GM12878 (cell line): ENCODE measurements at regions not wholly inside any gene's neighbourhood (a gene's known extent, or its start where the extent isn't known, plus 50 kb on each side); places are given as distances from the start of the nearest gene placed in this dataset.

ENCODE experiments used
- ATAC-seq: fragments of 200-7000 bp; cut with Tn5 transposase; 3 replicates; pipeline ENCODE4 v1.9.1; 2020; ENCODE audit warnings: mild to moderate bottlenecking, moderate library complexity
- BruUV-seq: library from RNA; stranded (reverse); fragments of 400-500 nt; replicated peaks from 2 replicates; lab custom pipeline; 2021; lab: Mats Ljungman, UMichigan
- CTCF ChIA-PET: fragments of 300-600 bp; sonication (Branson Sonifier 250); formaldehyde crosslinking; extraction: SDS; loops from one replicate; lab custom pipeline; 2021; ENCODE audit warnings: inconsistent platforms; lab: Yijun Ruan, JAX
- POLR2A ChIA-PET: fragments of 350-600 bp; formaldehyde crosslinking; extraction: SDS; loops from one replicate; lab custom pipeline; 2021; ENCODE audit warnings: inconsistent platforms; lab: Charles Lee
- RAD21 ChIA-PET: fragments of 300-600 bp; sonication (Branson Sonifier 250); formaldehyde crosslinking; loops from one replicate; lab custom pipeline; 2023; ENCODE audit warnings: antibody characterized with exemption; ENCODE audit not compliant: unreplicated experiment; lab: Charles Lee
- SMC1A ChIA-PET: fragments of 300-600 bp; sonication (Branson Sonifier 250); formaldehyde crosslinking; loops from one replicate; lab custom pipeline; 2023; ENCODE audit not compliant: unreplicated experiment, uncharacterized antibody; lab: Charles Lee
- DNase-seq: peaks from one replicate; pipeline ENCODE4 v3.0.0-alpha.2; 2011; ENCODE audit warnings: low read depth, low spot score
- FAIRE-seq: peaks from 3 replicates; lab custom pipeline; 2011; peaks lifted over from hg19 to GRCh38; lab: Jason Lieb, UNC
- H2AFZ ChIP-seq: 2 replicates; pipeline ENCODE4 v1.6.0; 2011; ENCODE audit warnings: low read depth, low read length, control low read depth; ENCODE audit not compliant: control insufficient read depth
- H3K27ac ChIP-seq: 2 replicates; pipeline ENCODE4 v1.5.1; 2011; ENCODE audit warnings: control low read depth; ENCODE audit not compliant: control insufficient read depth, insufficient read depth
- H3K27me3 ChIP-seq, 2 experiments: replicated peaks in 1 of 2; 2 replicates each; pipeline versions ENCODE4 v1.6.0 to v1.6.1; 2011; ENCODE audit warnings: low read length in 1 of 2; ENCODE audit not compliant: control insufficient read depth in 2 of 2, insufficient read depth in 2 of 2
- H3K36me3 ChIP-seq, 2 experiments: 2 replicates each; pipeline ENCODE4 v1.5.1; 2011; ENCODE audit warnings: low read length in 1 of 2; ENCODE audit not compliant: control insufficient read depth in 2 of 2, insufficient read depth in 2 of 2
- H3K4me1 ChIP-seq: 2 replicates; pipeline ENCODE4 v1.6.1; 2011; ENCODE audit warnings: mild to moderate bottlenecking, low read length, moderate library complexity, mixed read lengths; ENCODE audit not compliant: control insufficient read depth, insufficient read depth
- H3K4me2 ChIP-seq: 2 replicates; pipeline ENCODE4 v1.6.0; 2011; ENCODE audit warnings: control low read depth; ENCODE audit not compliant: control insufficient read depth, insufficient read depth
- H3K4me3 ChIP-seq: fragments of 200-600 bp; sonication (generic); 2 replicates; pipeline ENCODE4 v1.5.1; 2016
- H3K79me2 ChIP-seq: 2 replicates; pipeline ENCODE4 v1.6.0; 2011; ENCODE audit warnings: low read length; ENCODE audit not compliant: control insufficient read depth, insufficient read depth
- H3K9ac ChIP-seq: 2 replicates; pipeline ENCODE4 v1.8.0; 2011; ENCODE audit warnings: low read length, control low read depth, mixed read lengths; ENCODE audit not compliant: control insufficient read depth, insufficient read depth
- H3K9me3 ChIP-seq: replicated peaks from 3 replicates; pipeline ENCODE4 v1.5.1; 2011; ENCODE audit warnings: mild to moderate bottlenecking, low read length; ENCODE audit not compliant: control insufficient read depth, insufficient read depth
- H4K20me1 ChIP-seq: 2 replicates; pipeline ENCODE4 v1.6.0; 2011; ENCODE audit not compliant: control insufficient read depth, insufficient read depth
- BHLHE40 ChIP-seq, 2 experiments: fragments of 450-650 bp in 1 of 2; IDR thresholded peaks; 2 replicates each; pipeline ENCODE4 v1.6.1; 2011 to 2017; ENCODE audit warnings: low read depth in 2 of 2, borderline replicate concordance in 1 of 2, improper control_type of control experiment in 1 of 2, low read length in 1 of 2, mild to moderate bottlenecking in 1 of 2
- CBX5 ChIP-seq: sonication (generic); IDR thresholded peaks from 2 replicates; pipeline ENCODE4 v1.6.1; 2016; ENCODE audit warnings: low read depth, moderate library complexity, mild to moderate bottlenecking, inconsistent platforms
- E2F8 ChIP-seq: fragments of 450-650 bp; IDR thresholded peaks from 2 replicates; pipeline ENCODE4 v1.6.1; 2018; ENCODE audit warnings: mild to moderate bottlenecking, low read depth, moderate library complexity; ENCODE audit not compliant: partially characterized antibody
- E4F1 ChIP-seq: fragments of 450-650 bp; IDR thresholded peaks from 2 replicates; pipeline ENCODE4 v1.6.1; 2018; ENCODE audit warnings: borderline replicate concordance, mild to moderate bottlenecking; ENCODE audit not compliant: partially characterized antibody
- FOS ChIP-seq: IDR thresholded peaks from 3 replicates; pipeline ENCODE4 v1.6.1; 2011; ENCODE audit warnings: borderline replicate concordance; ENCODE audit not compliant: insufficient read length; ENCODE audit errors: extremely low read depth
- IKZF1 ChIP-seq: fragments of 450-650 bp; conservative IDR thresholded peaks from 2 replicates; pipeline ENCODE4 v1.6.1; 2017; ENCODE audit warnings: antibody characterized with exemption, mild to moderate bottlenecking
- MYC ChIP-seq: IDR thresholded peaks from 2 replicates; pipeline ENCODE4 v1.6.1; 2011; ENCODE audit warnings: mild to moderate bottlenecking, low read length, moderate library complexity, inconsistent platforms; ENCODE audit not compliant: insufficient read depth, insufficient replicate concordance, insufficient read length, severe bottlenecking
- NFYA ChIP-seq: IDR thresholded peaks from 2 replicates; pipeline ENCODE4 v1.6.1; 2011; ENCODE audit warnings: low read depth, mild to moderate bottlenecking, low read length, improper control_type of control experiment, borderline replicate concordance
- PML ChIP-seq: IDR thresholded peaks from 2 replicates; pipeline ENCODE4 v1.6.1; 2012; ENCODE audit warnings: low read length, inconsistent platforms
- POLR2A ChIP-seq: IDR thresholded peaks from 2 replicates; pipeline ENCODE4 v1.6.1; 2011; ENCODE audit warnings: low read depth, mild to moderate bottlenecking, low read length
- POLR2AphosphoS2 ChIP-seq: IDR thresholded peaks from 2 replicates; pipeline ENCODE4 v1.6.1; 2011; ENCODE audit warnings: low read depth, mild to moderate bottlenecking, low read length, improper control_type of control experiment, moderate library complexity
- SUPT20H ChIP-seq: IDR thresholded peaks from 2 replicates; pipeline ENCODE4 v1.6.1; 2011; ENCODE audit warnings: low read depth, mild to moderate bottlenecking, low read length, moderate library complexity, borderline replicate concordance; ENCODE audit not compliant: control insufficient read depth
- TCF3 ChIP-seq: IDR thresholded peaks from 2 replicates; pipeline ENCODE4 v1.6.1; 2012; ENCODE audit warnings: low read depth, mild to moderate bottlenecking, low read length, borderline replicate concordance; ENCODE audit not compliant: insufficient read depth
- ZBED1 ChIP-seq: IDR thresholded peaks from 2 replicates; pipeline ENCODE4 v1.6.1; 2016; ENCODE audit warnings: borderline replicate concordance
- ZNF24 ChIP-seq: fragments of 450-650 bp; IDR thresholded peaks from 2 replicates; pipeline ENCODE4 v1.6.1; 2017; ENCODE audit warnings: antibody characterized with exemption, mild to moderate bottlenecking
- WGBS: methylation state at CpG from one replicate; pipeline ENCODE4 v1.1.6; 2016; ENCODE audit warnings: low lambda C conversion rate; ENCODE audit not compliant: insufficient replicate concordance, insufficient coverage; ENCODE audit errors: missing lambda C conversion rate; 5-methylcytosine and 5-hydroxymethylcytosine counted together
- in situ Hi-C: fragments of 300-500 bp; cut with MboI; formaldehyde crosslinking; loops from 9 replicates; pipeline ENCODE4 v1.14.3; 2018; ENCODE audit warnings: mixed read lengths
- intact Hi-C: fragments of 100-400 bp; cut with micrococcal nuclease; formaldehyde crosslinking; loops from one replicate; pipeline ENCODE4 v1.14.2; 2022; ENCODE audit not compliant: unreplicated experiment
- TF ChIP-seq, protein P1 (sequence below): fragments of 450-650 bp; conservative IDR thresholded peaks from 2 replicates; pipeline ENCODE4 v1.6.1; 2017; ENCODE audit warnings: mild to moderate bottlenecking, moderate library complexity
- TF ChIP-seq, protein P2 (sequence below): IDR thresholded peaks from 2 replicates; pipeline ENCODE4 v1.6.1; 2011; ENCODE audit warnings: borderline replicate concordance, low read depth, mild to moderate bottlenecking, moderate library complexity, low read length; ENCODE audit not compliant: insufficient read depth, poor library complexity, severe bottlenecking

DNA sequence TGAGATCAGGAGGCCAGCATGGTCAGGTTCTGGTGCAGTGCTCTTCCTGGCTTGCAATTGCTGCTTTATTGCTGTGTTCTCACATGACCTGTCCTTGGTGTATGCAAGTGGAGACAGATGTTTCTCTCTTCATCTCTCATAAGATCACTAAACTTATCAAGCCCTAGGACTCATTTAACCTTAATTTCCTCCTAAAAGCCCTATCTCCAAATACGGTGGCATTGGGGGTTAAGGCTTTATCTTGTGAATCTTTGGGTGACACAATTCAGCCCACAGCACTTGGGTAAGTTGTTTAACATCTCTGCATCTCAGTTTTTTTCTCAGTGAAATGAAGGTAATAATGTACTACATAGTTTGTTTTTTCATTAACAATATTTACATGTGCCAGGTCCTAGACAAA is 152.4 kb downstream of the RWDD3 start:
- H3K27me3 ChIP-seq: no peaks in the 10 kb centered on the region
- H3K79me2 ChIP-seq: no peaks in the 10 kb centered on the region
- intact Hi-C loops (no loop called here), in situ Hi-C loops (no loop called here)
- DNase-seq (no peak), FAIRE-seq (no peak), ATAC-seq (no peak)
- ChIA-PET RAD21 (no interaction called here), CTCF (no interaction called here), SMC1A (no interaction called here), POLR2A (no interaction called here)
- no TSS peak for BruUV-seq
- WGBS: 50% methylated on average over 1 of the region's 1 CpG
- no peak overlapping the region for H2AFZ ChIP-seq
- H3K36me3 ChIP-seq: no peaks in the 10 kb centered on the region
- H3K4me1 ChIP-seq: no peaks in the 10 kb centered on the region
- H3K4me3 ChIP-seq: no peak overlapping the region
- H3K4me2 ChIP-seq: no peak overlapping the region
- H3K9me3 ChIP-seq: no peaks in the 10 kb centered on the region
- no peaks in the 10 kb centered on the region for H4K20me1 ChIP-seq
- H3K9ac ChIP-seq: no peak overlapping the region
- H3K27ac ChIP-seq: no peak overlapping the region
- TF ChIP-seq POLR2AphosphoS2: no peak
- TF ChIP-seq IKZF1: no peak
- TF ChIP-seq SUPT20H: no peak
- no peak for TF ChIP-seq E2F8
- TF ChIP-seq POLR2A: no peak
- TF ChIP-seq NFYA: no peak
- no peak for TF ChIP-seq FOS
- no peak for TF ChIP-seq MYC
- TF ChIP-seq, protein P1, sequence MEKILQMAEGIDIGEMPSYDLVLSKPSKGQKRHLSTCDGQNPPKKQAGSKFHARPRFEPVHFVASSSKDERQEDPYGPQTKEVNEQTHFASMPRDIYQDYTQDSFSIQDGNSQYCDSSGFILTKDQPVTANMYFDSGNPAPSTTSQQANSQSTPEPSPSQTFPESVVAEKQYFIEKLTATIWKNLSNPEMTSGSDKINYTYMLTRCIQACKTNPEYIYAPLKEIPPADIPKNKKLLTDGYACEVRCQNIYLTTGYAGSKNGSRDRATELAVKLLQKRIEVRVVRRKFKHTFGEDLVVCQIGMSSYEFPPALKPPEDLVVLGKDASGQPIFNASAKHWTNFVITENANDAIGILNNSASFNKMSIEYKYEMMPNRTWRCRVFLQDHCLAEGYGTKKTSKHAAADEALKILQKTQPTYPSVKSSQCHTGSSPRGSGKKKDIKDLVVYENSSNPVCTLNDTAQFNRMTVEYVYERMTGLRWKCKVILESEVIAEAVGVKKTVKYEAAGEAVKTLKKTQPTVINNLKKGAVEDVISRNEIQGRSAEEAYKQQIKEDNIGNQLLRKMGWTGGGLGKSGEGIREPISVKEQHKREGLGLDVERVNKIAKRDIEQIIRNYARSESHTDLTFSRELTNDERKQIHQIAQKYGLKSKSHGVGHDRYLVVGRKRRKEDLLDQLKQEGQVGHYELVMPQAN: no peak
- no peak for TF ChIP-seq CBX5
- no peak for TF ChIP-seq E4F1
- TF ChIP-seq ZNF24: no peak
- no peak for TF ChIP-seq TCF3
- no peak for TF ChIP-seq PML
- no peak for TF ChIP-seq ZBED1
- no peak for TF ChIP-seq BHLHE40 (IDR thresholded peaks at IDR 0.05; ENCODE audit: borderline replicate concordance in 1 of 2, low read depth in 2 of 2, low read length in 1 of 2)
- TF ChIP-seq, protein P2, sequence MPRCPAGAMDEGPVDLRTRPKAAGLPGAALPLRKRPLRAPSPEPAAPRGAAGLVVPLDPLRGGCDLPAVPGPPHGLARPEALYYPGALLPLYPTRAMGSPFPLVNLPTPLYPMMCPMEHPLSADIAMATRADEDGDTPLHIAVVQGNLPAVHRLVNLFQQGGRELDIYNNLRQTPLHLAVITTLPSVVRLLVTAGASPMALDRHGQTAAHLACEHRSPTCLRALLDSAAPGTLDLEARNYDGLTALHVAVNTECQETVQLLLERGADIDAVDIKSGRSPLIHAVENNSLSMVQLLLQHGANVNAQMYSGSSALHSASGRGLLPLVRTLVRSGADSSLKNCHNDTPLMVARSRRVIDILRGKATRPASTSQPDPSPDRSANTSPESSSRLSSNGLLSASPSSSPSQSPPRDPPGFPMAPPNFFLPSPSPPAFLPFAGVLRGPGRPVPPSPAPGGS: no peak
